NCI-H2196 treated with DMSO at 0.1 percent for 48 hours (cell line): ENCODE measurements at regions not wholly inside any gene's neighbourhood (a gene's known extent, or its start where the extent isn't known, plus 50 kb on each side); places are given as distances from the start of the nearest gene placed in this dataset.

Experiments used
- DNase-seq: peaks from one replicate; lab custom pipeline; 2025; ENCODE audit not compliant: unreplicated experiment; lab: John Stamatoyannopoulos, UW

DNA sequence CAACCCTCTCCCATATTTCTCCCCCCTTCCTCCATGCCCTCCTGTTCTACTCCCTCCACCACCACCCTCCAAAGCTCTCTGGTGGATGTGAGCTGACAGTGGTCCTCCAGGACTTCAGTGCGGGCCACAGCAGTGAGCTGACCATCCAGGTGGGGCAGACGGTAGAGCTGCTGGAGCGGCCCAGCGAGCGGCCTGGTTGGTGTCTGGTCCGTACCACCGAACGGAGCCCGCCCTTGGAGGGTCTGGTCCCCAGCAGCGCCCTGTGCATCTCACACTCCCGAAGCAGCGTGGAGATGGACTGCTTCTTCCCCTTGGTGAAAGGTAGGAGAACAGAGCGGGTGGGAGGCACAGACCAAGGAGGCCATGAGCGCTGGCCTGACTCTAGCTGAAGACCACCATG, 167.5 kb upstream of the UMPS start:
- DNase-seq: no peak

- no peak for DNase-seq
Observed at GRCh38 chr3:124563376-124563775, 166.9 kb upstream of the UMPS start.

GRCh38 chr3:124565013-124565412, 165.2 kb upstream of the UMPS start:
- peak; percentile 76 for DNase-seq

DNA sequence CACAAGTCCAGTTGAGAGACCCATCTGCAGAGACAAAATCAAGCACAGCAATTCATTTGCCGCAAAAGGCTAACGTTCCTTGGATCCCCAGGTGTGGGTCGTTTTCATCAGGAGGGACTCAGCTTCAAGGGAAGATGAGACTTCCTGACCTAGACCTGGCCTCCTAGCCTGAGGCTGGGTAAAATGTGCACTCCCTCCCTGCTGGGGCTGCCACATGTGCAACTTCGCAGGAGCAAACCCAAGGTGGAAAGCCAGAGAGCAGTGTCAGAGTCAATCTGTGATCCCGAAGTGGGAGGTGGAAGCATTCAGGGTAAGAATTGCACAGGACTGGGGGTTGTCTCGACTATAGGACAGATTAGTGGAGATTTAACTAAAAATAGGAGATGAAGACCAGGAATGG, 164.7 kb upstream of the UMPS start:
- DNase-seq: no peak

DNA sequence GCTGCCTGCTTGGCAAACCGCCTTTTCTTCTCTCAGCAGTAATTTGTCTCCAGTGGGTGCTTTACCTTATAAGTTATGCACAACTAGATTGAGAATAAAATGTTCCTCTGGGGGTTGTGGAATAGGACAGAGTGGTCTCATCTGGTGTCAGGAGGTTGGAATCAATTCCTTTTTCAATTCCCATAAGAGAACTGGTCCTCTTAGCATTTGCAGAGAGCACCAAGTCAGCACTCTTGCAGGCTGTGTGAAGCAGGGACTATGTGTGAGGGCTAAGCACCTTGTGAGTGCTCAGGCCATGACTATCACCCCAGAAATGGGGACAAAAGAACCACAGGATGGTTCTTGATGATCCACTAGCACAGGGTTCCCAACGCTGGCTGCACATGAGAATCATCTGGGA, 163.6 kb upstream of the UMPS start:
- no peak for DNase-seq

DNA sequence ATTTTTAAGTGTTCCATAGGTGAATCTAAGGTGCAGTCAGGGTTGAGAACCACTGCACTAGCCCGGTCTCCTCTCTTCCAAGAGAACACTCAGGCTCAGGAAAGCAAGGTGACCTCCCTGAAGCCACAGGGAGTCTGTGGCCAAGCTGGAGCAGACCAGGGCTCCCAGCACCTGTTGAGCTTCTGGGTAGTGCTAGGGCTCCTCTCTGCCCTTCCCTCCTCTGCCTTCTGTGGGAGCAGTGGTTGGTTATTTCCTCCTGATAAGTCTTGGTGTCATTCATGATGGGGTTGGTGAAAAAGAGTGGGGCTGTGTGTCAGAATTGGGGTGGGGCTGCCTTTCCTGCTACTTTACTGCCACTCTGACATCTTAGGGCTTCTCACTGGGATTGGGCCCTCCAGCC, 163.1 kb upstream of the UMPS start:
- no peak for DNase-seq

DNA sequence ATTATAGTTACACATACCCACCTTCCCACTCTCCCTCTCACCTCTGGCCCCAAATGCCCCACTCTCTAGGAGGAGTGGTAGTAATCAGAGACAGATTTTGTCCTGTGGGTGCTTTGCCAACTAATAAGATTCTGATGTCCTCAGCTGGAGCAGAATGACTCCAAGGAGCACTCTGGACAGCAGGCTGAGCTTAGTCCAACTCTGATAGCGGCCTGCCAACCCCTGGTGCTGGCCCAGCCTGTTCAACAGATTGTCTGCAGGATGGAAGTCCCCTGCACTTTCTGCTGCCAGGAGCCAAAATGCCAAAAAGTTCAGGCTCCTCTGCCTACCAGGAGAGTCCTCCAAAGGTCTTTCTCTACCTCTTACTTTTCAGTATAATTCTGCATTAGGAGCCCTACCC, 160.5 kb upstream of the UMPS start:
- no peak for DNase-seq

- DNase-seq: no peak
Observed at GRCh38 chr3:124570232-124570631, 160.0 kb upstream of the UMPS start.

- no peak for DNase-seq
Observed at GRCh38 chr3:124572851-124573405, 157.3 kb upstream of the UMPS start.

- DNase-seq: no peak
Observed at GRCh38 chr3:124574012-124574411, 156.2 kb upstream of the UMPS start.

DNA sequence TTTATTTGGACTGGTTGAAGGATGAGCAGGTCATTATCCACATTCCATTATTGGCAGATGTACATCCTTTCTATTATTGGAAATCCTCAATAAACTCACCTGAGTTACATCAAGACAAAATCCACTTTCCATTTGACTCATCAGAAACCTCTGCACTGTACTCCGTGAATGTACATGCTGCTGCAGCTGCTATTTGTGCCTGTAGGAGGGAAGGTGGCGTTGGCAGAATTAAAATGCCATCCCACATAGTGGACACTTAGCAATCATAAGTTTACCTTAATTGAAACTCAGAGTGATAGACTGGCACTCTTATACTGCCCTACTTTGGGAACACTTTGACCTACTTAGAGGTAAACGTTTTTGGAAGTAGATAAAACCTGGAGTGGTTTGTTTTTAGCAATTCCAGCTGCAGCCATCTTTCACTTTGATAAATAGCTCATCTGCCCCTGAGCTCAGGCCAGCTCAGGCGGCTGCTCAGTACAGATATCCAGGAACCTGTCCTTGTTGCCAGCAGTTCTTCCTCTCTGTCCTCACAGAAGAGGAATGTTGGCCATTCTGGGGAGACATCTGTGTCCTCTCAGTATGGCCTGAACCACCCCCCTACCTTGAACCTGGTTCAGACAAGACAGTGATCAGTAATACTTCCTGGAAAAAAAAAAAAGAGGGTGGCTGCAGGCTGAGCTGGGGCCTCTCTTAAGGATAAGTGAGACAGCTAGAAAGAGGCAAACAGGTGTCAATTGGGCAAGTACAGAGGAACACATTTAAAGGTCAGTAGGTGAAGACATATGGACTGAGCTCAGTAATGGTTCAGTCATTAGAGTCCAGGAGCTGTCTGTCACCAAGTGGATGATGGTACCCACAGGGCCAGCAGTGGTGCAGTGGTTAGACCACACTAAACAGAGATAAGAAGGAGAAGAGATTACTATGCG, 153.4 kb upstream of the UMPS start:
- no peak for DNase-seq

DNA sequence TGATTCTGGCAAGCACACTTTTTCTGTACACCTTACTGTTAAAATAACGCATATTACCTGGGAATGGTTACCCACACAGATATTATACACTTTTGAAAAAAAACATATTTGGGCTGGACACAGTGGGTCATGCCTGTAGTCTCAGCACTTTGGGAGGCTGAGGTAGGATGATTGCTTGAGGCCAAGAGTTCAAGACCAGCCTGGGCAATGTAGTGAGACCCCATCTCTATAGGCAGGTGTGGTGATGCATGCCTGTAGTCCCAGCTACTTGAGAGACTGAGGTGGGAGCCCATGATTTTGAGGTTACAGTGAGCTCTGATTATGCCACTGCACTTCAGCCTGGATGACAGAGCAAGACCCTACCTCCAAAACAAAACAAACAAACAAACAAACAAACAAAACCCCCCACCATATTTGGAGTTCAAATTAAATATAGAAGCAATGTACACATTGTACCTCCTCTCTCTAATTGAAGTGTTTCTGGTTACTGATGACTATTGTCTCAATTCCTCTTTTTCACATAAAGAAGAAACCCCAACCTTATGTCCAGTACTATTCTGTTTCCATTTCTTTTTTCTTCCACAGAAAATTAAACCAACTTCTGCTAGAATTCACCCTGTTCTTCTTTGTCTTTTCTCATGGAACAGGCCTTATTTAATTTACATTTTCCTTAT, 152.6 kb upstream of the UMPS start:
- no peak for DNase-seq

GRCh38 chr3:124579641-124580040, 150.6 kb upstream of the UMPS start:
- DNase-seq: no peak

- no peak for DNase-seq
Observed at GRCh38 chr3:124582196-124582595, 148.1 kb upstream of the UMPS start.

GRCh38 chr3:124582621-124583395, 147.4 kb upstream of the UMPS start:
- DNase-seq: no peak

GRCh38 chr3:124584245-124584551, 146.1 kb upstream of the UMPS start:
- DNase-seq: no peak

GRCh38 chr3:124584552-124585391, 145.5 kb upstream of the UMPS start:
- peak; percentile 56 for DNase-seq

- DNase-seq: no peak
Observed at GRCh38 chr3:124586126-124587052, 143.9 kb upstream of the UMPS start.

- no peak for DNase-seq
Observed at GRCh38 chr3:124587053-124587408, 143.2 kb upstream of the UMPS start.

DNA sequence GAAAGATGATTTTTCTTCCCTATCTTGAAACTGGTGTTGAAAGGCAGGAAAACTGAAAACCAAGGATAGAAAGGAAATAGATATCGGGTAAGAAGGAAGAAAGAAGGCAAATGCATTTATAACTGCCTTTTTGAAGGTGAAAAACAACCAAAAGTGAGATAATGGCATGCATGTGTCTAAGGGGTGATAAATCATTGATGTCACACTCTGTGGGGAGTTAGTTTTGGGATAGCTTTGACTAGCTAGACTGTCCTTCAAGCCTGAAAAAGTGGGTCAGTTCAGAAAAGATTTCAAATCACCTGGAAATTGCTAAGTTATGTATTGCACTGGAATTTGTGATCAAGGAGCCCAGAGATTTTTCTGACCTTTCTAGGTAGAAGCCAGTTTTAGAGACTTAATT, 142.2 kb upstream of the UMPS start:
- DNase-seq: no peak
